ENCODE measurements at regions not wholly inside any gene's neighbourhood (a gene's known extent, or its start where the extent isn't known, plus 50 kb on each side); places are given as distances from the start of the nearest gene placed in this dataset.

- no peak for DNase-seq (ENCODE audit: low spot score)
Measured at GRCh38 chr2:187274146-187274545, 173.9 kb downstream of the CALCRL start.

- DNase-seq (ENCODE audit: low spot score) = no peak
Measured at GRCh38 chr2:187272255-187272654, 175.8 kb downstream of the CALCRL start.

GRCh38 chr2:187271825-187272224 is 176.2 kb downstream of the CALCRL start:
- no peak for DNase-seq (ENCODE audit: low spot score)

GRCh38 chr2:187266645-187267044 is 181.4 kb downstream of the CALCRL start:
- DNase-seq (ENCODE audit: low spot score) = no peak

- no peak for DNase-seq (ENCODE audit: low spot score)
Measured at GRCh38 chr2:187266147-187266546, 181.9 kb downstream of the CALCRL start.

- DNase-seq (ENCODE audit: low spot score) = no peak
Measured at GRCh38 chr2:187264612-187265011, 183.4 kb downstream of the CALCRL start.

- DNase-seq (ENCODE audit: low spot score) = no peak
Measured at GRCh38 chr2:187263675-187264560, 184.1 kb downstream of the CALCRL start.

- DNase-seq (ENCODE audit: low spot score) = no peak
Measured at GRCh38 chr2:187261705-187262104, 186.3 kb downstream of the CALCRL start.

GRCh38 chr2:187252063-187252462 is 196.0 kb downstream of the CALCRL start:
- DNase-seq (ENCODE audit: low spot score) = no peak

GRCh38 chr2:187250137-187250536 is 197.9 kb downstream of the CALCRL start:
- no peak for DNase-seq (ENCODE audit: low spot score)

GRCh38 chr2:187233811-187234210 is 214.2 kb downstream of the CALCRL start:
- no peak for DNase-seq (ENCODE audit: low spot score)

- no peak for DNase-seq (ENCODE audit: low spot score)
Measured at GRCh38 chr2:187232749-187233148, 215.3 kb downstream of the CALCRL start.

GRCh38 chr2:187230088-187230487 is 218.0 kb downstream of the CALCRL start:
- DNase-seq (ENCODE audit: low spot score) = no peak

- no peak for DNase-seq (ENCODE audit: low spot score)
Measured at GRCh38 chr2:187228986-187229385, 219.1 kb downstream of the CALCRL start.

GRCh38 chr2:187224989-187225388 is 223.1 kb downstream of the CALCRL start:
- peak; percentile 56 for DNase-seq (ENCODE audit: low spot score)

GRCh38 chr2:187220071-187220470 is 228.0 kb downstream of the CALCRL start:
- no peak for DNase-seq (ENCODE audit: low spot score)

GRCh38 chr2:187215532-187216240 is 232.4 kb downstream of the CALCRL start:
- DNase-seq (ENCODE audit: low spot score) = no peak

- no peak for DNase-seq (ENCODE audit: low spot score)
Measured at GRCh38 chr2:187214306-187214705, 233.7 kb downstream of the CALCRL start.

- no peak for DNase-seq (ENCODE audit: low spot score)
Measured at GRCh38 chr2:187213798-187214197, 234.3 kb downstream of the CALCRL start.

GRCh38 chr2:187210726-187211125 is 237.3 kb downstream of the CALCRL start:
- no peak for DNase-seq (ENCODE audit: low spot score)

- DNase-seq (ENCODE audit: low spot score) = no peak
Measured at GRCh38 chr2:187208199-187208785, 239.8 kb downstream of the CALCRL start.

- DNase-seq (ENCODE audit: low spot score) = no peak
Measured at GRCh38 chr2:187207126-187207525, 240.9 kb downstream of the CALCRL start.

GRCh38 chr2:187206471-187206870 is 241.6 kb downstream of the CALCRL start:
- DNase-seq (ENCODE audit: low spot score) = no peak
